ENCODE measurements at regions not wholly inside any gene's neighbourhood (a gene's known extent, or its start where the extent isn't known, plus 50 kb on each side); places are given as distances from the start of the nearest gene placed in this dataset.

GRCh38 chr2:74036010-74036409, 51.3 kb downstream of the TET3 start:
- Histone ChIP-seq H3K4me1 (peaks cover 97% of the 10 kb centered on the region), H3K36me3 (peaks cover 21% of the 10 kb centered on the region; the same call in 1 of the 2 replicates), H3K4me3 (no peak overlapping the region), H3K4me2 (peak overlapping the region; percentile 69), H3K9me3 (no peaks in the 10 kb centered on the region), H3K9ac (no peak overlapping the region), H4K20me1 (peaks cover 97% of the 10 kb centered on the region), H3K27me3 (no peaks in the 10 kb centered on the region), H3K27ac (peak overlapping the region; percentile 21; the same call in 1 of the 2 replicates)
- TF ChIP-seq Cebpa-rat (IDR thresholded peaks at IDR 0.05) = no peak

DNA sequence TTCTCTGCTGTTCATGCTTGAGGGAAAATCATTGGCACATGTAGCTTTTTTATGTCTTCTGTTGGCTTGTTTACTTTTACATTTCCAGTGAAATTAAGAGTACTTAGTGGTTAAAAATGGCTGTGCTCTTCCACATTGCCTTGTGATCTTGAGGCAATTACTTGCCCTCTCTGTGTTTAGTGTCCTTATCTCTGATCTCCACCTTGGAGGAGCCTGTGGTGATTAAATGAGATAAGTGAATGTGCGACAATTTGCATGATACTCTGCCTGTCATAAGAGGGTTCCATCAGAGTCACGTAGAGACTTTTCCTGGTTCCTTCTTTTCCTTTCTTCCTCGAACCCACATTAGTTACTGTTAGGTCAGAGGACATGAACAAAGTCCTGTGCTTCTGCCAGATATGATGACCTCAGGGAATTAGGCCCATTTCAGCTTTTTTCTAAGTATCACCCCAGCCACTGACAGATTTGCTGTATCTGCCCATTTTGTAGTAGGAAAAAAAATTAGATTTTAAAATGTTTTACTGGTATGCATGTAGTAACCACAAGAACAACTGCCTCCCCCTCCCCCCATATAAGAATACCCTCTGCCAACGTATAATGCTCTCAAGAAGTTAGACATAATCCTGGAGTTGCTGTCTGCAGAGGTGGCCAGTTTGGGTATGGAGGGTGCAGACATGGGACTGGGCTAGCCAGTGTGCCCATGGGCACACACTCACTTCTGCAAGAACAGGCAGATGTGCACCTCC, 51.9 kb downstream of the TET3 start:
- no peak for TF ChIP-seq Cebpa-rat (IDR thresholded peaks at IDR 0.05)
- Histone ChIP-seq H3K9me3 (no peaks in the 10 kb centered on the region), H3K4me1 (peaks cover 97% of the 10 kb centered on the region), H3K4me2 (peak overlapping the region; percentile 69), H3K36me3 (peaks cover 21% of the 10 kb centered on the region; the same call in 1 of the 2 replicates), H3K4me3 (no peak overlapping the region), H3K27ac (peak overlapping the region; percentile 21), H3K9ac (no peak overlapping the region; the same call in 1 of the 2 replicates), H3K27me3 (no peaks in the 10 kb centered on the region), H4K20me1 (peaks cover 97% of the 10 kb centered on the region)

- Histone ChIP-seq H4K20me1 (peaks cover 97% of the 10 kb centered on the region), H3K9me3 (no peaks in the 10 kb centered on the region), H3K9ac (no peak overlapping the region; the same call in 1 of the 2 replicates), H3K4me1 (peaks cover 97% of the 10 kb centered on the region), H3K4me3 (no peak overlapping the region), H3K36me3 (peaks cover 26% of the 10 kb centered on the region), H3K4me2 (peak overlapping the region; percentile 69), H3K27ac (peak overlapping the region; percentile 21), H3K27me3 (no peaks in the 10 kb centered on the region)
- no peak for TF ChIP-seq Cebpa-rat (IDR thresholded peaks at IDR 0.05)
These were observed 52.7 kb downstream of the TET3 start for GRCh38 chr2:74037379-74037860.

DNA sequence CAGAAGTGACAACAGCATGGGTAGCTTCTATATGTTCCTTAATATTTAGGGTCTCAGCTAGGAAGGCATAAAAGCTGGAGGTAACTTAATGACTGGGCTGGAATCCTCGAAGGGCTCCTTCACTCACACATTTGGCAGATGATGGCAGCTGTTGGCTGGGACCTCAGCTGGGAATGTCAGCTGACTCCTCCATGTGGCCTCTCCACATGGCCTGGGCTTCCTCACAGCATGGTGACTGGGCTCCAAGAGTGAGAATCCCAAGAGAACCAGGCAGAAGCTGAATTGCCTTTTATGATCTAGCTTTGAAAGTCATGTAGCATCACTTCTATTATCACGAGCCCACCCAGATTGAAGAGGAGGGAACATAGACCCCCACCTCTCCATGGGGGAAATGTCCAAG, 54.9 kb downstream of the TET3 start:
- Histone ChIP-seq H3K36me3 (peaks cover 40% of the 10 kb centered on the region), H3K27ac (no peak overlapping the region), H3K9me3 (no peaks in the 10 kb centered on the region), H3K4me2 (peak overlapping the region; percentile 69), H3K4me1 (peaks cover 75% of the 10 kb centered on the region), H3K9ac (no peak overlapping the region), H3K27me3 (no peaks in the 10 kb centered on the region), H4K20me1 (peaks cover 97% of the 10 kb centered on the region), H3K4me3 (no peak overlapping the region)
- TF ChIP-seq Cebpa-rat (IDR thresholded peaks at IDR 0.05) = no peak

- Histone ChIP-seq H3K9ac (no peak overlapping the region), H3K4me1 (peaks cover 73% of the 10 kb centered on the region), H3K27ac (no peak overlapping the region), H3K4me2 (peak overlapping the region; percentile 69), H3K36me3 (peaks cover 54% of the 10 kb centered on the region), H3K27me3 (no peaks in the 10 kb centered on the region), H3K4me3 (no peak overlapping the region), H4K20me1 (peaks cover 100% of the 10 kb centered on the region), H3K9me3 (no peaks in the 10 kb centered on the region)
- TF ChIP-seq Cebpa-rat (IDR thresholded peaks at IDR 0.05) = no peak
These were observed 56.5 kb downstream of the TET3 start for GRCh38 chr2:74041182-74041581.

GRCh38 chr2:74041726-74042125, 57.0 kb downstream of the TET3 start:
- peaks cover 60% of the 10 kb centered on the region for H3K36me3 ChIP-seq
- no peaks in the 10 kb centered on the region for H3K27me3 ChIP-seq
- H3K9me3 ChIP-seq = no peaks in the 10 kb centered on the region
- peaks cover 100% of the 10 kb centered on the region for H4K20me1 ChIP-seq
- H3K4me1 ChIP-seq = peaks cover 68% of the 10 kb centered on the region
- H3K4me3 ChIP-seq = no peak overlapping the region
- no peak for TF ChIP-seq Cebpa-rat (IDR thresholded peaks at IDR 0.05)
- H3K27ac ChIP-seq = no peak overlapping the region
- H3K4me2 ChIP-seq = no peak overlapping the region; the same call in 1 of the 2 replicates
- H3K9ac ChIP-seq = no peak overlapping the region

GRCh38 chr2:74042606-74043005, 57.9 kb downstream of the TET3 start:
- no peak overlapping the region for H3K27ac ChIP-seq
- H3K4me1 ChIP-seq = peaks cover 60% of the 10 kb centered on the region
- H3K36me3 ChIP-seq = peaks cover 68% of the 10 kb centered on the region
- H3K4me2 ChIP-seq = no peak overlapping the region
- TF ChIP-seq Cebpa-rat (IDR thresholded peaks at IDR 0.05) = no peak
- no peaks in the 10 kb centered on the region for H3K9me3 ChIP-seq
- no peak overlapping the region for H3K4me3 ChIP-seq
- H4K20me1 ChIP-seq = peaks cover 100% of the 10 kb centered on the region
- H3K9ac ChIP-seq = no peak overlapping the region
- H3K27me3 ChIP-seq = no peaks in the 10 kb centered on the region

DNA sequence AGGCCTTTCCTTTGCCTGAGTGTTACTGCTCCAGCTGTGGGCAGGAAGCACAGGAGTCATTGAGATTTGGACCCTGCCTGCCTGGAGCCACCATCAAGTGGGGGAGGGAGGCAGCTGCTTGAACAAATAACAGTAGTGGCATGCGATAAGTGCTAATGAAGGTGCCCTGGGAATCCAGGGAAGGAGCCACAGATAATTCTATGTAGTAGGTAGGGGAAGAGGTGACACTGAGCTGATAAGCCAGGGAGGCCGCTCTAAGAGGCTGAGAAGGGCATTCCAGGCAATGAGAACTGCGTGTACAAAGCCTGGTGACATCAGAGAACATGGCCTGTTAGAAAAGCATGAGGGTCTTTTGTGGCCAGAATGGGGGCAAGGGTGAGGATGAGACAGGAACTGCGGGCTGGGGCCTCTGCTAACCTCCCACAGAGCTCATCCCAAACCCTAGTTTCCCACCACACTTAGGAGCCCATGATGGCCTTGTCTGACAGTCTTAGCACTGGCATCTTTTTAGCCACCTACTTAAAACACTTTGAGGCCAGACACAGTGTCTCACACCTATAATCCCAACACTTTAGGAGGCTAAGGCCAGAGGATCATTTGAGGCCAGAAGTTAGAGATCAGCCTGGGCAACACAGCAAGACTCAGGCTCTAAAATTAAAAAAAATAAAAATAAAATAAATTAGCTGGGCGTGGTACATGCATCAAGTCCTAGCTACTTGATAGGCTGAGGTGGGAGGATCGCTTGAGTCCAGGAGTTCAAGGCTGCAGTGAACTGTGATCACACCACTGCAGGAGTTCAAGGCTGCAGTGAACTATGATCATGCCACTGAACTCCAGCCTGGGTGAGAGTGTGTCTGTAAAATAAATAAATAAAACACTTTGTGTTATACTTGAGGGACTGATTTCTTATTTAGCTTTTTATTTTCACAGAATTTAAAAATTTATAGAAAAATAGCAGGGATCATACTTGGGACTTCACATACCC, 58.9 kb downstream of the TET3 start:
- H3K4me2 ChIP-seq = no peak overlapping the region
- H3K9ac ChIP-seq = no peak overlapping the region
- H3K4me3 ChIP-seq = no peak overlapping the region
- H3K27me3 ChIP-seq = no peaks in the 10 kb centered on the region
- peaks cover 79% of the 10 kb centered on the region for H3K36me3 ChIP-seq
- H4K20me1 ChIP-seq = peaks cover 100% of the 10 kb centered on the region
- H3K27ac ChIP-seq = no peak overlapping the region
- H3K4me1 ChIP-seq = peaks cover 60% of the 10 kb centered on the region
- no peak for TF ChIP-seq Cebpa-rat (IDR thresholded peaks at IDR 0.05)
- H3K9me3 ChIP-seq = no peaks in the 10 kb centered on the region

DNA sequence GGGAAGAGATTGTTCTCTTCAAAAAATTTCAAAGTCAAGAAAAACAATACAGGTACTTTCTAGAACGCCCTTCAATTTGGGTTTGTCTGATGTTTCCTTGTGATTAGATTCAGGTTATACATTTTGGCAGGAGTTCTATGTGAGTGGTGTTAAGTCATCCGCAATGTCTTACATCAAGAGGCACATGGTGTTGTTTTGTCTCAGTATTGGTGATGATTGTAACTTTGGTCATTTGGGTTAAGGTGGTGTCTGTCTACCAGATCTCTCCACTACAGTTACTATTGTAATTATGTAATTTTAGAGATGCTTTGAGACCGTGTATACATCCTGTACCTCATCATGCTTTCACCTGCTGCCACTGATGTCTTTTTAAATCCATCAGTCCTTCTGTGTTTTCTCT, 60.3 kb downstream of the TET3 start:
- Histone ChIP-seq H3K9ac (no peak overlapping the region), H3K4me3 (no peak overlapping the region), H3K27me3 (no peaks in the 10 kb centered on the region), H3K4me2 (peak overlapping the region; percentile 9; the same call in 1 of the 2 replicates), H3K27ac (0 out of 2 replicates have a peak overlapping the region, but pooled peaks have one; percentile 1), H3K4me1 (peaks cover 60% of the 10 kb centered on the region), H4K20me1 (peaks cover 100% of the 10 kb centered on the region), H3K36me3 (peaks cover 80% of the 10 kb centered on the region), H3K9me3 (no peaks in the 10 kb centered on the region)
- no peak for TF ChIP-seq Cebpa-rat (IDR thresholded peaks at IDR 0.05)
